Fibroblast of the aortic adventitia (primary cell): ENCODE measurements at regions not wholly inside any gene's neighbourhood (a gene's known extent, or its start where the extent isn't known, plus 50 kb on each side); places are given as distances from the start of the nearest gene placed in this dataset.

ENCODE experiments used
- DNase-seq: peaks from one replicate; pipeline ENCODE4 v3.0.0-alpha.2; 2010; ENCODE audit warnings: low read depth
- H3K4me3 ChIP-seq: 2 replicates; pipeline ENCODE4 v1.5.1; 2011; ENCODE audit warnings: low read depth, mild to moderate bottlenecking, control low read depth, low read length, moderate library complexity
- TF ChIP-seq, protein P1 (sequence below): IDR thresholded peaks from 2 replicates; pipeline ENCODE4 v1.5.1; 2011; ENCODE audit warnings: mild to moderate bottlenecking, low read length, control low read depth, inconsistent platforms; ENCODE audit not compliant: insufficient read depth

DNA sequence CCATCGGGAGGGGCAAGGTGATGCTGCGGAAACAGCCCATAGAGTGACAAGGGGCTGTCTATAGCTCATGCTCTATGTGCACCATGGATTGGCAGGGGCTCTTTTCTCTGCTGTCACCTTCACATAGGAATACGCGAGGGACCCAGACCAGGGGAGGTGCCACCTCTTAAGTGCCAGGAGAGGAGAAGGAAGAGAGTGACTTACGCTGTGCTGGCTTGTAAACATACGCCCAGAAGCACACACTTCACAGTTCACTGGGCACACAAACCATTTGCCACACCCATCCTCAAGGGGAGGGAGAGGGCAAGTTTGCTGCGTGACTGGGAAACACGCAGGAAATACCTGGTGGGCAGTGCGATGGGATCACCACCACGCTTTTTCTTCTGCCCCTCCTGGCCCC lies 65.1 kb upstream of the GPR45 start:
- no peak overlapping the region for H3K4me3 ChIP-seq
- no peak for DNase-seq
- TF ChIP-seq, protein P1, sequence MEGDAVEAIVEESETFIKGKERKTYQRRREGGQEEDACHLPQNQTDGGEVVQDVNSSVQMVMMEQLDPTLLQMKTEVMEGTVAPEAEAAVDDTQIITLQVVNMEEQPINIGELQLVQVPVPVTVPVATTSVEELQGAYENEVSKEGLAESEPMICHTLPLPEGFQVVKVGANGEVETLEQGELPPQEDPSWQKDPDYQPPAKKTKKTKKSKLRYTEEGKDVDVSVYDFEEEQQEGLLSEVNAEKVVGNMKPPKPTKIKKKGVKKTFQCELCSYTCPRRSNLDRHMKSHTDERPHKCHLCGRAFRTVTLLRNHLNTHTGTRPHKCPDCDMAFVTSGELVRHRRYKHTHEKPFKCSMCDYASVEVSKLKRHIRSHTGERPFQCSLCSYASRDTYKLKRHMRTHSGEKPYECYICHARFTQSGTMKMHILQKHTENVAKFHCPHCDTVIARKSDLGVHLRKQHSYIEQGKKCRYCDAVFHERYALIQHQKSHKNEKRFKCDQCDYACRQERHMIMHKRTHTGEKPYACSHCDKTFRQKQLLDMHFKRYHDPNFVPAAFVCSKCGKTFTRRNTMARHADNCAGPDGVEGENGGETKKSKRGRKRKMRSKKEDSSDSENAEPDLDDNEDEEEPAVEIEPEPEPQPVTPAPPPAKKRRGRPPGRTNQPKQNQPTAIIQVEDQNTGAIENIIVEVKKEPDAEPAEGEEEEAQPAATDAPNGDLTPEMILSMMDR, result no peak

DNA sequence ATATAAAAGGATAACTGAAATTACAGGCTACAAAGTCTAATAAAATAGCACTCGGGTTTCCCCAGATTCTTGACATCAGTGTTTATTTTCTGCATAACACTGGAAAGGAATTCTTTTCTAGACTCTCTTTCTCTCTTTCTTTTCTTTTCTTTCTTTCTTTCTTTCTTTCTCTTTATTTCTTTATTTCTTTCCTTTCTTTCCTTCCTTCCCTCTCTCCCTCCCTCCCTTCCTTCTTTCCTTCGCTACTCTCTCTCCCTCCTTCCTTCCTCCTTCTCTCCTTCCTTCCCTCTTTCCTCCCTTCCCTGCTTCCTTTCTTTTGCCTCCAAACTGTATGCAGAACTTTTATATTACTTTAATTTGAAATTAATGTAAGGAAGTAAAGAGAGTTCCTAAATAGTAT lies 64.5 kb upstream of the GPR45 start:
- no peak for DNase-seq
- TF ChIP-seq, protein P1, result no peak
- no peak overlapping the region for H3K4me3 ChIP-seq

DNA sequence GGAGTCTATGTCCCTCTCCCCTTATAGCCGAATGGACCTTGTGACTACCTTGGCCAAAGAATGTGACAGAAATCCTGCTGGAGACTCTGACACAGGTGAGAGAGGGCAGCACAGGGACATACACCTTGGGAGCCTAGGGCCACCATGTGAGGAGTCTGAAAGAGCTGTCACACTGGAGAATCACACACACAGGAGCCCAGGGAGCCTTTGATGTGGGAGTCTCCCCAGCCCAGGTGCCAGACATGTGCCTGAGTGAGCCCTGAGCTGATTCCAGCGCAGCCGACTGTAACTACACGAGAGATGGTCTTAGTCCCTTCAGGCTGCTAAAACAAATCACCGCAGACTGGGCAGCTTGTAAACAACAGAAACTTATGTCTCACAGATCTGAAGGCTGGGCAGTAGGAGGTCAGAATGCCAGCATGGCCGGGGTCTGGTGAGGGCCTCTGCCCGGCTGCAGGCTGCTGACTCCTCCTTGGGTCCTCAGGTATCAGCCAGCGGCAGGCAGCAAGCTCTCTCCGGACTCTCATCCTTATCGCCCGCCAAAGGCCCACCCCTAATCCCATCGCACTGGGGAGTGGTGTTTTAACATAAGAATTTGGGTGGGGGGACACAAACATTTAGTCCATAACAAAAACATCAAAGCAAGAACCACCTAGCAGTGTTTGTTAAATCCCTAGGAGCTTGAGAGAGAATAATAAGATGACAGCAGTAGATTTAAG lies 63.8 kb upstream of the GPR45 start:
- H3K4me3 ChIP-seq, result no peak overlapping the region
- TF ChIP-seq, protein P1, result no peak
- no peak for DNase-seq

DNA sequence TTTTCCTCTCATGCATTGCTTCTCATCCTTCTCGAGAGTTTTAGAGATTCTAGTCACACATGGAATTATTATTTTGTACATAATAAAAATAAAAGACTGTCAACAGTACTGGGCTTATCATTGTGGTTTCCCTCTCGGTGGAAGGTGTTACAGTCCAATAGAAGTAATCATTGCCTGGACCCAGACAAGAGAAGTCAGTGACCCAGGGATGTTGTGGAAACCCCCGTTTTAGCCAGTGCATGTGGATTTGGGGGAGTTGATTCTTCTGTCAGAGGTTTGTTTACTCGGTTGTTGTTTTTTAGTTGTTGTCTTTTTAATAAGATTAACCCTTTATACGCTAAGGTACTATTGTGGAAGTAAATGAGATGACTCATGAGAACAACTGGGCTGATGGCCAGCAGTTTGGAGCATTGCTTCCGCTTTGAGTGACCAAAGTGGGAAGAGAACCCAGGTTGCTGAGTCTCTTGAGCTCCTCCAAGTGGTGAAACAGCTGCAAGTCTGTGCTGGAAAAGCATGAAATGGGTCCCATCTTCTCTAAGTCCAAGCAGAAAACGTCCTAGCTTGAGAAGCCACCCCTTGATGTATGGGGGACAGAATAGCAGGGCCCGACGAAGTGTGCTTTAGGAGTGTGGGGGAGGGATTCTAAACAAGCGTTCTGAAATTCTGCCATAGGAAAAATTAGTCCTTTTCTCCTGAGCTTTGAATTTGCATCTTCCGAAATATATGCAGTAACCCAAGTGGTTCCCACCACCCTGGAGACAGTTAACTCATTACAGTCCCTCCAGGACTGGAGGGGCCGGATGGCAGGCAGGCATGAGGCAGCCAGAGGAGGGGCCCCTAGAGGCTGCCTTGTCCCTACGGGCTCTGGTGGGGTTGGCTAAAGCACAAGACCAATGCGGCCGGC lies 61.8 kb upstream of the GPR45 start:
- TF ChIP-seq, protein P1, result peak; percentile 58
- peak; percentile 63 for DNase-seq
- H3K4me3 ChIP-seq, result no peak overlapping the region

DNA sequence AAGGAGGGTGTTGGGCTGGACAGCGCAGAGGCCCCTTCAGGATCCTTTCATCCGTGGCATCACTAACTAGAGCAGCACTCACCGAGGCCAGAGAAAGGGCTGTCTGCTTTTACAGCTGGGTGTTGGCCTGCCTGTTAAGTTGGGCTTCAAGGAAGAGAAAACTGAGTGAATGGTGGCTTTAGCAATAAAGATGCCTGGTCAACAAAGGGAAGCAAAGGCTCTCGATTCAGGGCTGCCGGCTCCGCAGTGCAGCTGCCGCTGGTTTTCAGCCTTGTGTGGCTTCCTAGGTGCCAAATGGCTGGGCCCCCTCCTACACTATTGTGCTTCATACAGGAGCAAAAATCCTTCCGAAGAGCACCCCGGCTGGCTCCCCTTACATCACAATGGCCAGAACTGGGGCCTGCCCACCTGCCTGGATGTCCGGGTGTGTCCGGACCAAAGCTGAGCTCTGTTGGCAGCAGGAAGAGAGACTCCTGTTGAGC lies 61.0 kb upstream of the GPR45 start:
- no peak for DNase-seq
- TF ChIP-seq, protein P1, result no peak
- H3K4me3 ChIP-seq, result no peak overlapping the region

DNA sequence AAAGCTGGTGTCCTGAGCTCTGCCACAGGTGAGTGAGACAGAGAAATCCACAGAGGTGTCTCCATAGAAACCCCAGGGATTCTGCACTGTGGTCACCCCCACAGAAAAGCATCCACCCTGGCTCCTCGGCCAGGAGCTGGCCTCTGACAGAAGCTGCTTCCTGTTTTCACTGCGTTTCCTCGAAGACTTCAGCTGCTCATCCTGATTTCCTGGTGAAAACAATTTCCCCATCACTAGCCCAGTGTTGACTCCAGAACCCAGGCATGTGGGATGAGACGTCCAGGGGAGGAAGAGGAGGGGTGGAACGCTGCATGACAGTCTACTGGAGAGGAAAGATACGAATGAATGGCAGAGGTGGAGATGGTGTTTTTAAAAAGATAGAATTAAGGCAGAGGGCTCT lies 60.3 kb upstream of the GPR45 start:
- TF ChIP-seq, protein P1, result no peak
- no peak for DNase-seq

More for the DNA sequence above, 60.3 kb upstream of the GPR45 start:
- H3K4me3 ChIP-seq, result no peak overlapping the region
